HEK293 (cell line): ENCODE measurements at regions not wholly inside any gene's neighbourhood (a gene's known extent, or its start where the extent isn't known, plus 50 kb on each side); places are given as distances from the start of the nearest gene placed in this dataset.

Experiments used
- CTCF ChIA-PET: fragments of 350-600 bp; formaldehyde crosslinking; extraction: SDS; loops from one replicate; lab custom pipeline; 2021; ENCODE audit warnings: antibody characterized with exemption; lab: Yijun Ruan, JAX
- POLR2A ChIA-PET: fragments of 300-600 bp; formaldehyde crosslinking; extraction: SDS; loops from one replicate; lab custom pipeline; 2020; ENCODE audit warnings: antibody characterized with exemption, inconsistent platforms; lab: Yijun Ruan, JAX
- H3K27ac ChIP-seq: fragments of 200-500 bp; sonication (Bioruptor generic); 2 replicates; pipeline ENCODE4 v1.5.1; 2014; ENCODE audit warnings: low read depth, low read length, control low read depth, inconsistent platforms; ENCODE audit errors: extremely low read depth
- H3K36me3 ChIP-seq, 2 experiments: fragments of 200-500 bp in 1 of 2; sonication (Bioruptor generic) in 1 of 2; 1 replicate in 1 of 2; 2 replicates in 1 of 2; pipeline ENCODE4 v1.5.1; 2014 to 2017; ENCODE audit warnings: inconsistent platforms in 2 of 2, low read length in 2 of 2; ENCODE audit not compliant: control insufficient read depth in 2 of 2, insufficient read depth in 1 of 2
- H3K4me1 ChIP-seq: fragments of 200-500 bp; sonication (Bioruptor generic); 2 replicates; pipeline ENCODE4 v1.5.1; 2014; ENCODE audit warnings: mild to moderate bottlenecking, low read length, inconsistent platforms; ENCODE audit not compliant: control insufficient read depth, insufficient read depth
- H3K4me3 ChIP-seq: 2 replicates; pipeline ENCODE4 v1.5.1; 2011; ENCODE audit warnings: low read depth, mild to moderate bottlenecking, control low read depth, low read length, moderate library complexity
- H3K9me3 ChIP-seq: fragments of 200-500 bp; sonication (Bioruptor generic); 2 replicates; pipeline ENCODE4 v1.5.1; 2014; ENCODE audit warnings: low read depth, low read length, inconsistent platforms; ENCODE audit not compliant: control insufficient read depth, insufficient read depth
- BCL11A ChIP-seq: fragments of 450-650 bp; formaldehyde crosslinking; IDR thresholded peaks from 2 replicates; pipeline ENCODE4 v1.5.1; 2016; ENCODE audit warnings: low read depth, missing biosample characterization, missing genetic modification characterization
- GLIS2 ChIP-seq: fragments of 450-650 bp; formaldehyde crosslinking; IDR thresholded peaks from 2 replicates; pipeline ENCODE4 v1.5.1; 2016; ENCODE audit warnings: missing biosample characterization, missing genetic modification characterization
- HOXD13 ChIP-seq: sonication (generic); formaldehyde crosslinking; IDR thresholded peaks from 2 replicates; pipeline ENCODE4 v1.8.0; 2022; ENCODE audit warnings: missing genetic modification reagents, borderline replicate concordance
- KLF8 ChIP-seq: fragments of 450-650 bp; formaldehyde crosslinking; IDR thresholded peaks from 2 replicates; pipeline ENCODE4 v1.5.1; 2016; ENCODE audit warnings: missing biosample characterization, missing genetic modification characterization
- SP3 ChIP-seq: fragments of 450-650 bp; formaldehyde crosslinking; IDR thresholded peaks from 2 replicates; pipeline ENCODE4 v1.5.1; 2016; ENCODE audit warnings: missing biosample characterization, missing genetic modification characterization
- ZNF274 ChIP-seq, 2 experiments: fragments of 200-500 bp in 1 of 2; fragments of 450-650 bp in 1 of 2; sonication (Bioruptor generic) in 1 of 2; formaldehyde crosslinking in 1 of 2; IDR thresholded peaks; 2 replicates each; pipeline versions ENCODE4 v1.5.1 to v1.6.1; 2014 to 2016; ENCODE audit warnings: borderline replicate concordance in 1 of 2, inconsistent platforms in 1 of 2, low read length in 1 of 2, missing biosample characterization in 1 of 2, missing genetic modification characterization in 1 of 2
- ZNF335 ChIP-seq: fragments of 450-650 bp; formaldehyde crosslinking; conservative IDR thresholded peaks from 2 replicates; pipeline ENCODE4 v1.5.1; 2016; ENCODE audit warnings: missing biosample characterization, missing genetic modification characterization
- ZNF398 ChIP-seq: fragments of 450-650 bp; formaldehyde crosslinking; IDR thresholded peaks from 2 replicates; pipeline ENCODE4 v1.5.1; 2017; ENCODE audit warnings: missing biosample characterization, missing genetic modification characterization
- ZNF501 ChIP-seq: fragments of 450-650 bp; formaldehyde crosslinking; IDR thresholded peaks from 2 replicates; pipeline ENCODE4 v1.5.1; 2016; ENCODE audit warnings: missing biosample characterization, missing genetic modification characterization
- ZNF513 ChIP-seq: fragments of 450-650 bp; IDR thresholded peaks from 2 replicates; pipeline ENCODE4 v1.5.1; 2018; ENCODE audit warnings: missing biosample characterization, missing genetic modification characterization
- ZNF548 ChIP-seq: fragments of 450-650 bp; formaldehyde crosslinking; IDR thresholded peaks from 2 replicates; pipeline ENCODE4 v1.5.1; 2016; ENCODE audit warnings: missing biosample characterization, missing genetic modification characterization
- ZNF560 ChIP-seq: fragments of 450-650 bp; formaldehyde crosslinking; IDR thresholded peaks from 2 replicates; pipeline ENCODE4 v1.5.1; 2017; ENCODE audit warnings: missing biosample characterization, missing genetic modification characterization, borderline replicate concordance
- ZNF571 ChIP-seq: fragments of 450-650 bp; formaldehyde crosslinking; IDR thresholded peaks from 2 replicates; pipeline ENCODE4 v1.5.0; 2017; ENCODE audit warnings: missing biosample characterization, missing genetic modification characterization
- ZNF626 ChIP-seq: fragments of 450-650 bp; sonication (Bioruptor Pico); formaldehyde crosslinking; IDR thresholded peaks from 2 replicates; pipeline ENCODE4 v1.5.1; 2018; ENCODE audit warnings: missing biosample characterization, missing genetic modification characterization, inconsistent platforms
- TF ChIP-seq, protein P1 (sequence below): fragments of 450-650 bp; formaldehyde crosslinking; IDR thresholded peaks from 2 replicates; pipeline ENCODE4 v1.5.1; 2017; ENCODE audit warnings: missing biosample characterization, missing genetic modification characterization
- TF ChIP-seq, protein P2 (sequence below): fragments of 450-650 bp; formaldehyde crosslinking; IDR thresholded peaks from 2 replicates; pipeline ENCODE4 v1.5.1; 2016; ENCODE audit warnings: missing biosample characterization, missing genetic modification characterization, borderline replicate concordance
- TF ChIP-seq, protein P3 (sequence below): fragments of 450-650 bp; formaldehyde crosslinking; IDR thresholded peaks from 2 replicates; pipeline ENCODE4 v1.5.1; 2016; ENCODE audit warnings: missing biosample characterization, missing genetic modification characterization

GRCh38 chr5:115352571-115352970 lies 56.1 kb upstream of the CCDC112 start (continued):
- TF ChIP-seq ZNF398 (tag by site-specific recombination) (no peak), ZNF571 (tag by site-specific recombination) (no peak), SP3 (no peak), ZNF335 (tag by site-specific recombination) (no peak), ZNF560 (tag by site-specific recombination) (no peak), ZNF548 (tag by site-specific recombination) (no peak), BCL11A (no peak), HOXD13 (CRISPR knock-in tag) (no peak), ZNF501 (tag by site-specific recombination) (no peak), ZNF513 (tag by site-specific recombination) (no peak), GLIS2 (tag by site-specific recombination) (no peak), ZNF626 (tag by site-specific recombination) (no peak), ZNF274 (IDR thresholded peaks at IDR 0.05; ENCODE audit: low read length) (no peak), ZNF274 (tag by site-specific recombination; IDR thresholded peaks at IDR 0.05; ENCODE audit: borderline replicate concordance) (no peak)
- TF ChIP-seq, protein P1, sequence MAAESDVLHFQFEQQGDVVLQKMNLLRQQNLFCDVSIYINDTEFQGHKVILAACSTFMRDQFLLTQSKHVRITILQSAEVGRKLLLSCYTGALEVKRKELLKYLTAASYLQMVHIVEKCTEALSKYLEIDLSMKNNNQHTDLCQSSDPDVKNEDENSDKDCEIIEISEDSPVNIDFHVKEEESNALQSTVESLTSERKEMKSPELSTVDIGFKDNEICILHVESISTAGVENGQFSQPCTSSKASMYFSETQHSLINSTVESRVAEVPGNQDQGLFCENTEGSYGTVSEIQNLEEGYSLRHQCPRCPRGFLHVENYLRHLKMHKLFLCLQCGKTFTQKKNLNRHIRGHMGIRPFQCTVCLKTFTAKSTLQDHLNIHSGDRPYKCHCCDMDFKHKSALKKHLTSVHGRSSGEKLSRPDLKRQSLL (tag by site-specific recombination) = no peak
- TF ChIP-seq, protein P2, sequence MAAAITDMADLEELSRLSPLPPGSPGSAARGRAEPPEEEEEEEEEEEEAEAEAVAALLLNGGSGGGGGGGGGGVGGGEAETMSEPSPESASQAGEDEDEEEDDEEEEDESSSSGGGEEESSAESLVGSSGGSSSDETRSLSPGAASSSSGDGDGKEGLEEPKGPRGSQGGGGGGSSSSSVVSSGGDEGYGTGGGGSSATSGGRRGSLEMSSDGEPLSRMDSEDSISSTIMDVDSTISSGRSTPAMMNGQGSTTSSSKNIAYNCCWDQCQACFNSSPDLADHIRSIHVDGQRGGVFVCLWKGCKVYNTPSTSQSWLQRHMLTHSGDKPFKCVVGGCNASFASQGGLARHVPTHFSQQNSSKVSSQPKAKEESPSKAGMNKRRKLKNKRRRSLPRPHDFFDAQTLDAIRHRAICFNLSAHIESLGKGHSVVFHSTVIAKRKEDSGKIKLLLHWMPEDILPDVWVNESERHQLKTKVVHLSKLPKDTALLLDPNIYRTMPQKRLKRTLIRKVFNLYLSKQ = no peak
- TF ChIP-seq, protein P3, sequence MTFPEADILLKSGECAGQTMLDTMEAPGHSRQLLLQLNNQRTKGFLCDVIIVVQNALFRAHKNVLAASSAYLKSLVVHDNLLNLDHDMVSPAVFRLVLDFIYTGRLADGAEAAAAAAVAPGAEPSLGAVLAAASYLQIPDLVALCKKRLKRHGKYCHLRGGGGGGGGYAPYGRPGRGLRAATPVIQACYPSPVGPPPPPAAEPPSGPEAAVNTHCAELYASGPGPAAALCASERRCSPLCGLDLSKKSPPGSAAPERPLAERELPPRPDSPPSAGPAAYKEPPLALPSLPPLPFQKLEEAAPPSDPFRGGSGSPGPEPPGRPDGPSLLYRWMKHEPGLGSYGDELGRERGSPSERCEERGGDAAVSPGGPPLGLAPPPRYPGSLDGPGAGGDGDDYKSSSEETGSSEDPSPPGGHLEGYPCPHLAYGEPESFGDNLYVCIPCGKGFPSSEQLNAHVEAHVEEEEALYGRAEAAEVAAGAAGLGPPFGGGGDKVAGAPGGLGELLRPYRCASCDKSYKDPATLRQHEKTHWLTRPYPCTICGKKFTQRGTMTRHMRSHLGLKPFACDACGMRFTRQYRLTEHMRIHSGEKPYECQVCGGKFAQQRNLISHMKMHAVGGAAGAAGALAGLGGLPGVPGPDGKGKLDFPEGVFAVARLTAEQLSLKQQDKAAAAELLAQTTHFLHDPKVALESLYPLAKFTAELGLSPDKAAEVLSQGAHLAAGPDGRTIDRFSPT (tag by site-specific recombination) = no peak

DNA sequence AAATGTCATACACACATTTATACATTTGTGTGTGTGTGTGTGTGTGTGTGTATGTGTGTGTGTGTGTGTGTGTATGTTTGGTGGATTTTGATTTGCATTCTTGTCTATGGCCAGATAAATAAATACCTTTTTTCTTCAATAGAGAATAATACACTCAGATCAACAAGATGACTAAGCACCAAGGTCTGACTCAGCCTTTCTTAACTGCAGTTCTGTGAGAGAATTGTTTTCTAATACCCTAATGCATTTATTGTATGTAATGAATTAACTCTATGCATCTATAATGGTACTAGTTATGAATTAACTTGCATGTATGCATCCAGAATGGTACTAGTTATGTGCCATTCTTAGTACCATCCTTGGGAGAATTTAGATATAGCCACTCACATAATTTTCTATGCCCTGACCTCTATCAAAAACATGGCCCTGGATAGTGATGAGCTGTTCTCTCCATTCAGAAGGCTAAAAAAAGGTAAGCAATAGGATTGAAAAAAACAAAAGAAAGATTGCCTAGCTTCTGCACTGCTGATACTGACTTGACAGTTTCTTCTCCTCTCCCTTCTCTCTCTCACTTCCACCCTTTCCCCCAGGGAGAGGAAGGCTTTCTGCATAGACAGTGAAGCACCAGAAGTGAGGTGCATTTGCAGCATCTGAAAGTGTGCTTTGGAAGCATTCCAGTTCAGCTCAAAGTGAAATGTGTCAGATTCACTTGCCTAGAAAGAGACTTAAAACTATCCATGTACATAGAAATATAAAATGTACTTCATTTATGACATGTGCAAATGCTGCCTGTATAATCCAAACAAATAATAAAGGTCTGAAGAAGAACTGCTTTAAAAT lies 55.1 kb upstream of the CCDC112 start:
- Histone ChIP-seq H3K36me3 (no peaks in the 10 kb centered on the region), H3K4me1 (0 out of 2 replicates have a peak, but pooled peaks cover 2% of the 10 kb centered on the region), H3K4me3 (no peak overlapping the region), H3K9me3 (no peaks in the 10 kb centered on the region)
- TF ChIP-seq KLF8 (tag by site-specific recombination) = no peak
- TF ChIP-seq, all 188 proteins: peak for 0
- POLR2A ChIA-PET = no interaction called here
- no peak overlapping the region for H3K27ac ChIP-seq
- CTCF ChIA-PET = interaction anchor here (1.2 kb wide), 1 partner anchor 16 kb away, joined by 3 read pairs; no protein-coding TSS in a partner anchor
